WERI-Rb-1 (cell line): ENCODE measurements at regions not wholly inside any gene's neighbourhood (a gene's known extent, or its start where the extent isn't known, plus 50 kb on each side); places are given as distances from the start of the nearest gene placed in this dataset.
A peak's percentile ranks its signal among the peaks of the same experiment; 100 is the strongest.

Experiments
- DNase-seq: peaks from one replicate; pipeline ENCODE4 v3.0.0-alpha.2; 2020
- H3K27ac ChIP-seq: fragments of 250-450 bp; sonication (Bioruptor Pico); 2 replicates; pipeline ENCODE4 v1.5.1; 2020; ENCODE audit warnings: mild to moderate bottlenecking, moderate library complexity
- H3K27me3 ChIP-seq: fragments of 250-450 bp; sonication (Bioruptor Pico); 2 replicates; pipeline ENCODE4 v1.5.1; 2021; ENCODE audit warnings: mild to moderate bottlenecking, low read depth, moderate library complexity; ENCODE audit not compliant: insufficient read depth, severe bottlenecking
- H3K36me3 ChIP-seq: fragments of 250-450 bp; sonication (Bioruptor Pico); 2 replicates; pipeline ENCODE4 v1.5.1; 2020; ENCODE audit warnings: mild to moderate bottlenecking, moderate library complexity
- H3K4me3 ChIP-seq: 2 replicates; pipeline ENCODE4 v1.5.1; 2011; ENCODE audit warnings: low read depth, mild to moderate bottlenecking, control low read depth, low read length
- H3K9me3 ChIP-seq: fragments of 250-450 bp; sonication (Bioruptor Pico); 2 replicates; pipeline ENCODE4 v1.5.1; 2021; ENCODE audit warnings: mild to moderate bottlenecking, moderate library complexity; ENCODE audit not compliant: severe bottlenecking
- TF ChIP-seq, protein P1 (sequence below): IDR thresholded peaks from 2 replicates; pipeline ENCODE4 v1.5.1; 2011; ENCODE audit warnings: low read depth, mild to moderate bottlenecking, control low read depth, inconsistent platforms, low read length

DNA sequence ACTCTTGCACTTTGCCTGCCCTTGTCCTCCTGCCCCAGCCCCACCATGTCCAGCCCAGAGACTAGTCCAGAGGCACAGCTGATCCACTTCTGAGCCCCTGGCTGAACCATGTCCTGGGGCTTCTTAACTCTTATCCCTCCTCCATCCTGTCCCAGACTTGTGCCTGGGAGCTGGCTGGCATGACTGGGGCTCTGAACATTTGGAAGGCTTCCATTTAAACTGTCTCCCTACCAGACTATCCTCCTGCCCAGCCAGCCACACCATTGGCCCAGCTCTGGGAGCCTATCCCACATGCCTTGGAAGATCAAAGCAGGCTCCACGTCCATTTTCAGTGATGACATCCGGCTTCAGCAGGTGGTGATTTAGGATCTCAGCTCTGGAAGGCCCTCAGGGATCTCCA lies 57.4 kb downstream of the FAM241B start:
- no peak overlapping the region for H3K4me3 ChIP-seq
- H3K36me3 ChIP-seq = no peaks in the 10 kb centered on the region
- no peaks in the 10 kb centered on the region for H3K27me3 ChIP-seq
- H3K9me3 ChIP-seq = no peaks in the 10 kb centered on the region
- TF ChIP-seq, protein P1, sequence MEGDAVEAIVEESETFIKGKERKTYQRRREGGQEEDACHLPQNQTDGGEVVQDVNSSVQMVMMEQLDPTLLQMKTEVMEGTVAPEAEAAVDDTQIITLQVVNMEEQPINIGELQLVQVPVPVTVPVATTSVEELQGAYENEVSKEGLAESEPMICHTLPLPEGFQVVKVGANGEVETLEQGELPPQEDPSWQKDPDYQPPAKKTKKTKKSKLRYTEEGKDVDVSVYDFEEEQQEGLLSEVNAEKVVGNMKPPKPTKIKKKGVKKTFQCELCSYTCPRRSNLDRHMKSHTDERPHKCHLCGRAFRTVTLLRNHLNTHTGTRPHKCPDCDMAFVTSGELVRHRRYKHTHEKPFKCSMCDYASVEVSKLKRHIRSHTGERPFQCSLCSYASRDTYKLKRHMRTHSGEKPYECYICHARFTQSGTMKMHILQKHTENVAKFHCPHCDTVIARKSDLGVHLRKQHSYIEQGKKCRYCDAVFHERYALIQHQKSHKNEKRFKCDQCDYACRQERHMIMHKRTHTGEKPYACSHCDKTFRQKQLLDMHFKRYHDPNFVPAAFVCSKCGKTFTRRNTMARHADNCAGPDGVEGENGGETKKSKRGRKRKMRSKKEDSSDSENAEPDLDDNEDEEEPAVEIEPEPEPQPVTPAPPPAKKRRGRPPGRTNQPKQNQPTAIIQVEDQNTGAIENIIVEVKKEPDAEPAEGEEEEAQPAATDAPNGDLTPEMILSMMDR = no peak
- no peak overlapping the region for H3K27ac ChIP-seq
- no peak for DNase-seq

DNA sequence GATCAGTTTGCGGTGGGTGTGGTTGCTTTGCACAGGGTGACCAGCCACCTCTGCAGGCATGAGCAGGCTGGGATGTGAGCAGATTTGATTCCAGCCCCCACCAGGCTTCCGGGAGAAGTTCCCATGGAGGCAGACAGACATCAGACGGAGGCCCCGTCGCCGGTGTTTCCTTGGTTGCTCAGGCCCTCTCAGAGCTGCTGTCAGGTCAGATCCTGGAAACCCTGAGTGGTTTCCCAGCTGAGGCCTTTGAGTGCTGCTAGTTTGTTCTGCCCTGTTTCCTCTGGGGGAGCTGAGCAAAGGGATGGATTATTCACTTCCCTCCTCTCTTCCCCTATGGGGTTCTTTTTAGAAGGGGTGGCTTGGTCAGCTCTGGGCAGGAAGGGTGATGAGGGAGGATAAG lies 62.2 kb downstream of the FAM241B start:
- Histone ChIP-seq H3K27ac (no peak overlapping the region), H3K9me3 (no peaks in the 10 kb centered on the region), H3K36me3 (no peaks in the 10 kb centered on the region), H3K4me3 (no peak overlapping the region), H3K27me3 (no peaks in the 10 kb centered on the region)
- DNase-seq = no peak
- TF ChIP-seq, protein P1 = no peak

DNA sequence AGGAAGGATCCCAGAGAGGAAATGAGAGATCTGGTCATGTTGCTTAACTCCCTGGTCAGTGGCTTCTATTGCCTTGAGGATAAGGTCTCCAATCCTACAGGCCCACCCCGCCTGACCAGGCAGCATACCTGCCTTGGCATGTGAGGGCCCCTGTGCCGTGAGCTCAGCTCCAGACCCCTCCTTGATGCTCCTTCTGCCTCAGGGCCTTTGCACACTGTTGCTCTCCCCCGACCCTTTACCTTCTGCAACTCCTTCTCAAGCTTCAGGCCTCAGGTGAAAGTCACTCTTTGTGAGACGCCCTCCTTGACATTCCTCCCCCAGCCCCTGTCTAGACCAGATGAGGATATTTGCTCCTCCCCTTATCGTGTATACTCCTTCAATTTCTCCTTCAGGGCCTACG lies 62.8 kb downstream of the FAM241B start:
- DNase-seq = no peak
- Histone ChIP-seq H3K36me3 (no peaks in the 10 kb centered on the region), H3K27me3 (no peaks in the 10 kb centered on the region), H3K27ac (no peak overlapping the region), H3K9me3 (no peaks in the 10 kb centered on the region), H3K4me3 (no peak overlapping the region)
- TF ChIP-seq, protein P1 = no peak

DNA sequence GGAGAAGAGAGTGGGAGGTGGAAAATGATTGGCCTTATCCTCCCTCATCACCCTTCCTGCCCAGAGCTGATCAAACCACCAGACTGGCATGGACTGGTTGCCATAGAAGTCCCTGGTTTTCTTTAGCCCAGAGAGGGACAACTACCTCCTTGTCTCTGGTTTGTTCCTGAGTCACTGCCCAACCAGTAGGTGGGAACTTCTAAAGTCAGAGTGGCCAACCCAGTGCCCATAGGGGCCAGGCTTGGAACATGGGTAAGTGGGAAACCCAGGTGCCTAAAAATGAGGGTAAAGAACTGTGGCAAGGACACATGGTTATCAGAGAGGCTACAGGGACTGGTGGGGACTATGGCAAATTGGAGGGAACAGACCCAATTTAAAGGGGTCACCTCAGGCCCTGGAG lies 63.8 kb downstream of the FAM241B start:
- H3K9me3 ChIP-seq = no peaks in the 10 kb centered on the region
- no peaks in the 10 kb centered on the region for H3K36me3 ChIP-seq
- DNase-seq = no peak
- TF ChIP-seq, protein P1 = no peak
- H3K27me3 ChIP-seq = no peaks in the 10 kb centered on the region
- H3K4me3 ChIP-seq = no peak overlapping the region
- H3K27ac ChIP-seq = no peak overlapping the region

DNA sequence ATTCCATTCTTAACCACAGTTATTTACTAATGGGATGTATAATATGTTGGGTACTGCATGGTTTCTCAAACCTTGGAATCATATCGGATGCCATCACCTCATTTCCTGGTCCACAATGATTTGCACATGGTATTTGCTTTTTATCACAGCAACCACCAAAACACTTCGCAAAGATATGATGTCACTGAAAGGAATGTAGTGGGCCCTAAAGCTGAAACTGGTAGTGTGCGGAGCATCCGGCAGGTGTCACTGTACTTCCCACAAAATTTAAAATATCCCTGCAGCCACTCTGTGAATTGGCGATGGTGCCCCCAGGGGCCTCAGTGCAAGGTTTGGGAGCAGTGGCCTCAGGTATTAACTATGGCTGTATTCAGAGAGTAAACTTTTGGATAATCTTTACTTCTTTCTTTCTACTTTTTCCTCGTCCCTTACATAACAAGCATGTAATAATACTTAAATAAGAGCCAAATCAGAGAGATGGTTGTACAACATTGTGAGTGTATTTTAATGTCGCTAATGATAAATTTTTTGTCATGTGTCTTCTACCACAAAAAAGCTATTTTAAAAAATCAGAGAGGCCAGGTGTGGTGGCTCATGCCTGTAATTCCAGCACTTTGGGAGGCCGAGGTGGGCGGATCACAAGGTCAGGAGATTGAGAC lies 66.2 kb downstream of the FAM241B start:
- TF ChIP-seq, protein P1 = peak; percentile 17; the same call in 1 of the 2 replicates
- Histone ChIP-seq H3K36me3 (no peaks in the 10 kb centered on the region), H3K9me3 (peaks cover 2% of the 10 kb centered on the region), H3K27me3 (no peaks in the 10 kb centered on the region), H3K27ac (no peak overlapping the region), H3K4me3 (no peak overlapping the region)
- no peak for DNase-seq

DNA sequence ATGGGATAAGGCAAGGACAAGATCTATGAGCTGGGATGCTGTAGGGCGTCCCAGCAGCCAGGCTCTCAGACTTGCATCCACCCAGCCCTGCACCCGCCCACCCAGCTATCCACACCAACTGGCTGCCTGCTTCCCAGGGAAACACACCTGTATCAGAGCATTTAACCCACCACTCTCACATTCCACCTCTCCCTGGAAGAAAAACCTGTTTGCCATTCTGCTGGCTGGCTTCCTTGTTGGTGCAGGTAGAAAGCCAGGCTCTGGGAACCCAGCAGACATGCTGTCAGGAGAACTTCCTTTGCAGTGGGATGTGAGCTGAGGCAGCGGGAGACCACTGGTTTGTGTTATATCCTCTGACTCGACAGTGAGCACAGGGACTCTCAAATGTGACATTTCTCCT lies 67.0 kb downstream of the FAM241B start:
- peaks cover 2% of the 10 kb centered on the region for H3K9me3 ChIP-seq
- H3K27ac ChIP-seq = no peak overlapping the region
- no peaks in the 10 kb centered on the region for H3K36me3 ChIP-seq
- no peak overlapping the region for H3K4me3 ChIP-seq
- TF ChIP-seq, protein P1 = no peak
- H3K27me3 ChIP-seq = no peaks in the 10 kb centered on the region
- DNase-seq = no peak
